ENCODE measurements at regions not wholly inside any gene's neighbourhood (a gene's known extent, or its start where the extent isn't known, plus 50 kb on each side); places are given as distances from the start of the nearest gene placed in this dataset.
"Not testable (repeated sequence)": the region's sequence is repeated elsewhere in the genome, so short reads cannot be mapped to it uniquely, and the experiment has no call there.

- not testable (repeated sequence) for DNase-seq
These were observed 75.1 kb downstream of the LYZL1 start for GRCh38 chr10:29363930-29364329.

GRCh38 chr10:29366206-29366605, 77.3 kb downstream of the LYZL1 start:
- not testable (repeated sequence) for DNase-seq

GRCh38 chr10:29369419-29369818, 80.5 kb downstream of the LYZL1 start:
- no peak for DNase-seq

- DNase-seq: no peak
These were observed 81.5 kb downstream of the LYZL1 start for GRCh38 chr10:29370097-29371092.

- DNase-seq: no peak
These were observed 84.0 kb downstream of the LYZL1 start for GRCh38 chr10:29372920-29373319.

- DNase-seq: no peak
These were observed 85.3 kb downstream of the LYZL1 start for GRCh38 chr10:29374162-29374561.

- DNase-seq: no peak
These were observed 87.0 kb downstream of the LYZL1 start for GRCh38 chr10:29375888-29376287.

GRCh38 chr10:29377333-29377961, 88.6 kb downstream of the LYZL1 start:
- DNase-seq: peak in 1 of 2 donors; percentile 35

- DNase-seq: no peak
These were observed 89.2 kb downstream of the LYZL1 start for GRCh38 chr10:29378106-29378505.

GRCh38 chr10:29379208-29379607, 90.3 kb downstream of the LYZL1 start:
- no peak for DNase-seq

GRCh38 chr10:29379777-29380598, 91.1 kb downstream of the LYZL1 start:
- not testable (repeated sequence) for DNase-seq

GRCh38 chr10:29380599-29381511, 92.0 kb downstream of the LYZL1 start:
- DNase-seq: not testable (repeated sequence)

- DNase-seq: peak in 1 of 2 donors; percentile 59
These were observed 97.6 kb downstream of the LYZL1 start for GRCh38 chr10:29386342-29386999.

GRCh38 chr10:29387269-29387668, 98.4 kb downstream of the LYZL1 start:
- DNase-seq: no peak

- not testable (repeated sequence) for DNase-seq
These were observed 99.2 kb downstream of the LYZL1 start for GRCh38 chr10:29388112-29388511.

- DNase-seq: no peak
These were observed 100.6 kb downstream of the LYZL1 start for GRCh38 chr10:29389493-29389892.

- no peak for DNase-seq
These were observed 101.1 kb downstream of the LYZL1 start for GRCh38 chr10:29389935-29390334.

GRCh38 chr10:29392376-29393021, 103.6 kb downstream of the LYZL1 start:
- peak in 1 of 2 donors; percentile 45 for DNase-seq

GRCh38 chr10:29394321-29394932, 105.6 kb downstream of the LYZL1 start:
- DNase-seq: no peak

GRCh38 chr10:29395409-29395808, 106.5 kb downstream of the LYZL1 start:
- no peak for DNase-seq

Measured in CD4-positive, alpha-beta T cell treated with Interleukin-4 for 1 hour (primary cell).